Esophagus squamous epithelium (tissue), 4 donors: ENCODE measurements at regions not wholly inside any gene's neighbourhood (a gene's known extent, or its start where the extent isn't known, plus 50 kb on each side); places are given as distances from the start of the nearest gene placed in this dataset.

Experiments
- POLR2A ChIP-seq, 4 donors: fragments of 450-650 bp; IDR thresholded peaks; one replicate each; pipeline ENCODE4 v1.6.1; 2017; ENCODE audit warnings: antibody characterized with exemption in 4 of 4, mild to moderate bottlenecking in 4 of 4, moderate library complexity in 3 of 4
- TF ChIP-seq, protein P1 (sequence below), 6 experiments: fragments of 450-650 bp in 4 of 6; fragments of 200-600 bp in 2 of 6; sonication (generic) in 2 of 6; IDR thresholded peaks; one replicate each; pipeline ENCODE4 v1.5.1; 2016 to 2019; ENCODE audit warnings: antibody characterized with exemption in 6 of 6, mild to moderate bottlenecking in 4 of 6, moderate library complexity in 4 of 6

DNA sequence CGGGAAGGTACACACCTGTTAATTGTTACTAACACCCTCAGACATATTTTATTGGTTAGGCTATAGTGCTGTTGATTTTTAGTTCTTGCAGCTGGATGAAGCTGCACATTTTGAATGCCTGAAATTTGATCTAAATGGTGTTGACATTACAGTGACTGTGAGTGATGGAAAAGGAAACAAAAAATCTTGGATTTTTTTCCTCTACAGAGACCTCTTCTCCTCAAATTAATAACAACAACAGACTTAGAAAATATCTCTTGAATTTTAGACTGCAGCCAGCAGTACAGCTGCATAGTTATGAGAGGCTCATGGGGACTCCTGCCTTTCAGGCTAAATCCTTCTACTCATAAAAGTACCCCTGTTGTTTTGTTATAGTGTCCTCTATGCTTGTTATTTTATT is 500.5 kb upstream of the SPRY2 start:
- TF ChIP-seq, protein P1, sequence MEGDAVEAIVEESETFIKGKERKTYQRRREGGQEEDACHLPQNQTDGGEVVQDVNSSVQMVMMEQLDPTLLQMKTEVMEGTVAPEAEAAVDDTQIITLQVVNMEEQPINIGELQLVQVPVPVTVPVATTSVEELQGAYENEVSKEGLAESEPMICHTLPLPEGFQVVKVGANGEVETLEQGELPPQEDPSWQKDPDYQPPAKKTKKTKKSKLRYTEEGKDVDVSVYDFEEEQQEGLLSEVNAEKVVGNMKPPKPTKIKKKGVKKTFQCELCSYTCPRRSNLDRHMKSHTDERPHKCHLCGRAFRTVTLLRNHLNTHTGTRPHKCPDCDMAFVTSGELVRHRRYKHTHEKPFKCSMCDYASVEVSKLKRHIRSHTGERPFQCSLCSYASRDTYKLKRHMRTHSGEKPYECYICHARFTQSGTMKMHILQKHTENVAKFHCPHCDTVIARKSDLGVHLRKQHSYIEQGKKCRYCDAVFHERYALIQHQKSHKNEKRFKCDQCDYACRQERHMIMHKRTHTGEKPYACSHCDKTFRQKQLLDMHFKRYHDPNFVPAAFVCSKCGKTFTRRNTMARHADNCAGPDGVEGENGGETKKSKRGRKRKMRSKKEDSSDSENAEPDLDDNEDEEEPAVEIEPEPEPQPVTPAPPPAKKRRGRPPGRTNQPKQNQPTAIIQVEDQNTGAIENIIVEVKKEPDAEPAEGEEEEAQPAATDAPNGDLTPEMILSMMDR (IDR thresholded peaks at IDR 0.05) = no peak
- no peak for TF ChIP-seq POLR2A (IDR thresholded peaks at IDR 0.05)
